SH-SY5Y (cell line): ENCODE measurements at regions not wholly inside any gene's neighbourhood (a gene's known extent, or its start where the extent isn't known, plus 50 kb on each side); places are given as distances from the start of the nearest gene placed in this dataset.

Source experiments
- GATA2 ChIP-seq: IDR thresholded peaks from 2 replicates; pipeline ENCODE4 v1.6.1; 2011; ENCODE audit warnings: mild to moderate bottlenecking, low read depth, low read length
- GATA3 ChIP-seq: IDR thresholded peaks from 2 replicates; pipeline ENCODE4 v1.6.1; 2011; ENCODE audit warnings: low read depth, mild to moderate bottlenecking, low read length, moderate library complexity

- TF ChIP-seq GATA3: no peak
- TF ChIP-seq GATA2: no peak
These were observed 346.6 kb upstream of the MEIS2 start for GRCh38 chr15:37446921-37447320.

- TF ChIP-seq GATA3 (no peak), GATA2 (no peak)
These were observed 352.1 kb upstream of the MEIS2 start for GRCh38 chr15:37452498-37452897.

GRCh38 chr15:37480482-37480881, 380.1 kb upstream of the MEIS2 start:
- TF ChIP-seq GATA3 (no peak), GATA2 (no peak)

GRCh38 chr15:37481126-37481525, 380.8 kb upstream of the MEIS2 start:
- TF ChIP-seq GATA3 (no peak), GATA2 (no peak)

- TF ChIP-seq GATA2: no peak
- no peak for TF ChIP-seq GATA3
These were observed 383.4 kb upstream of the MEIS2 start for GRCh38 chr15:37483779-37484178.

- no peak for TF ChIP-seq GATA3
- TF ChIP-seq GATA2: no peak
These were observed 384.7 kb upstream of the MEIS2 start for GRCh38 chr15:37485056-37485455.

- TF ChIP-seq GATA3: no peak
- TF ChIP-seq GATA2: no peak
These were observed 390.4 kb upstream of the MEIS2 start for GRCh38 chr15:37490707-37491106.

GRCh38 chr15:37516621-37517020, 416.3 kb upstream of the MEIS2 start:
- TF ChIP-seq GATA2 (no peak), GATA3 (no peak)

- TF ChIP-seq GATA3: no peak
- no peak for TF ChIP-seq GATA2
These were observed 417.0 kb upstream of the MEIS2 start for GRCh38 chr15:37517191-37517895.

GRCh38 chr15:37518436-37518835, 416.0 kb upstream of the TMCO5A start:
- no peak for TF ChIP-seq GATA3

GRCh38 chr15:37520026-37520425, 414.4 kb upstream of the TMCO5A start:
- TF ChIP-seq GATA2: no peak

GRCh38 chr15:37520882-37521281, 413.6 kb upstream of the TMCO5A start:
- TF ChIP-seq GATA2: no peak
- no peak for TF ChIP-seq GATA3

- TF ChIP-seq GATA3 (no peak), GATA2 (no peak)
These were observed 409.8 kb upstream of the TMCO5A start for GRCh38 chr15:37524601-37525000.

- no peak for TF ChIP-seq GATA2
- no peak for TF ChIP-seq GATA3
These were observed 406.0 kb upstream of the TMCO5A start for GRCh38 chr15:37528432-37528831.

- TF ChIP-seq GATA3 (no peak), GATA2 (no peak)
These were observed 397.4 kb upstream of the TMCO5A start for GRCh38 chr15:37536967-37537605.

GRCh38 chr15:37537802-37538201, 396.6 kb upstream of the TMCO5A start:
- TF ChIP-seq GATA2 (no peak), GATA3 (no peak)

GRCh38 chr15:37548116-37548515, 386.3 kb upstream of the TMCO5A start:
- TF ChIP-seq GATA3: no peak
